Esophagus muscularis mucosa (tissue), 4 donors: ENCODE measurements at regions not wholly inside any gene's neighbourhood (a gene's known extent, or its start where the extent isn't known, plus 50 kb on each side); places are given as distances from the start of the nearest gene placed in this dataset.

Experiments
- CTCF ChIP-seq, 3 experiments: fragments of 200-600 bp in 2 of 3; fragments of 450-650 bp in 1 of 3; sonication (generic) in 2 of 3; IDR thresholded peaks; one replicate each; pipeline ENCODE4 v1.5.1; 2017 to 2019; ENCODE audit warnings: antibody characterized with exemption in 3 of 3, mild to moderate bottlenecking in 2 of 3, moderate library complexity in 1 of 3
- EP300 ChIP-seq: sonication (generic); formaldehyde crosslinking; IDR thresholded peaks from one replicate; pipeline ENCODE4 v1.6.1; 2017; ENCODE audit warnings: antibody characterized with exemption
- POLR2A ChIP-seq: fragments of 450-650 bp; IDR thresholded peaks from one replicate; pipeline ENCODE4 v1.6.1; 2017; ENCODE audit warnings: antibody characterized with exemption, moderate library complexity, mild to moderate bottlenecking, low read depth
- POLR2AphosphoS5 ChIP-seq, 2 donors: sonication (generic); formaldehyde crosslinking; IDR thresholded peaks; one replicate each; pipeline ENCODE4 v1.6.1; 2017; ENCODE audit warnings: antibody characterized with exemption in 2 of 2

DNA sequence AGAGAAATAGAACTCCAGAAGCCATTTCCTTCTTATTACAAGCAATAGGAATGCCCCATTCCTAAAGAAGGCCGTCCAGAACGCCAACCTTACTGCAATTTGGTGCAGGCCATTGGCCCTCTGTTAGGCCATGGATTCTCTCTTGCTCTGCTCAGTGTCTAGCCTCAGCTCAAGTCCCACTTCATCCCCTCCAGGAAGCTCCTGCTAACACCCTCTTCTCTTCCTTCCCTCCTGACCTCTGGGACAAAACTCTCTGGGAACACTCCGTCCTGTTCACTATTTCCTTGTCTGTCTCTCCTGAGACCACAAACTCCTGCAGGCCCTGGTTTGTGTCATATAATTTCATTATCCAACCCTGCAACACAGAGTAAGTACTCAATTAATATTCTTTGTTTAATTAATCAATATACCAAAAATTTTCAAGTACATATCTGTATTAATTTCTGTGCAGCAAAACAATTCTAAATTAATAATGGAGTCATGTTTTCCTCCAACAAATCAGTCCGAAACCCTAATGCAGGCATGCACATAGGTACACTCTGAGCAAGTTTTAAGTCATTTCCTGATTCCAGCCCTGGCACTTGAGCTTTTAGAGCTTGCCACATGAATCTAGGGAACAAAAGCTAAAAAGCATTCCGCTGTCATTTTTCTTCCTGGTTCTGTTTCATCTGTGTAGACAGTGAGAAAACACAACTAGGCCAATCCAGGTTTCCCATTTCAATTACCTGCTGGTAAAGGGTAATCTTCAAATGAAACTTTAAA, 245.3 kb downstream of the SETD4 start:
- TF ChIP-seq CTCF (IDR thresholded peaks at IDR 0.05) = no peak
- no peak for TF ChIP-seq POLR2A
- TF ChIP-seq EP300 = no peak
- TF ChIP-seq POLR2AphosphoS5 (IDR thresholded peaks at IDR 0.05) = no peak
